WERI-Rb-1 (cell line): ENCODE measurements at regions not wholly inside any gene's neighbourhood (a gene's known extent, or its start where the extent isn't known, plus 50 kb on each side); places are given as distances from the start of the nearest gene placed in this dataset.

ENCODE experiments used
- DNase-seq: peaks from one replicate; pipeline ENCODE4 v3.0.0-alpha.2; 2020
- H3K27ac ChIP-seq: fragments of 250-450 bp; sonication (Bioruptor Pico); 2 replicates; pipeline ENCODE4 v1.5.1; 2020; ENCODE audit warnings: mild to moderate bottlenecking, moderate library complexity
- H3K27me3 ChIP-seq: fragments of 250-450 bp; sonication (Bioruptor Pico); 2 replicates; pipeline ENCODE4 v1.5.1; 2021; ENCODE audit warnings: mild to moderate bottlenecking, low read depth, moderate library complexity; ENCODE audit not compliant: insufficient read depth, severe bottlenecking
- H3K36me3 ChIP-seq: fragments of 250-450 bp; sonication (Bioruptor Pico); 2 replicates; pipeline ENCODE4 v1.5.1; 2020; ENCODE audit warnings: mild to moderate bottlenecking, moderate library complexity
- H3K4me3 ChIP-seq: 2 replicates; pipeline ENCODE4 v1.5.1; 2011; ENCODE audit warnings: low read depth, mild to moderate bottlenecking, control low read depth, low read length
- H3K9me3 ChIP-seq: fragments of 250-450 bp; sonication (Bioruptor Pico); 2 replicates; pipeline ENCODE4 v1.5.1; 2021; ENCODE audit warnings: mild to moderate bottlenecking, moderate library complexity; ENCODE audit not compliant: severe bottlenecking
- CTCF ChIP-seq: IDR thresholded peaks from 2 replicates; pipeline ENCODE4 v1.5.1; 2011; ENCODE audit warnings: low read depth, mild to moderate bottlenecking, control low read depth, inconsistent platforms, low read length

GRCh38 chrX:15165832-15166231 is 104.1 kb downstream of the ASB9 start:
- peaks cover 41% of the 10 kb centered on the region for H3K27me3 ChIP-seq
- no peaks in the 10 kb centered on the region for H3K36me3 ChIP-seq
- TF ChIP-seq CTCF: no peak
- no peak overlapping the region for H3K27ac ChIP-seq
- H3K9me3 ChIP-seq: no peaks in the 10 kb centered on the region
- H3K4me3 ChIP-seq: no peak overlapping the region
- DNase-seq: no peak

- H3K27me3 ChIP-seq: peaks cover 41% of the 10 kb centered on the region
- H3K27ac ChIP-seq: no peak overlapping the region
- no peak overlapping the region for H3K4me3 ChIP-seq
- H3K9me3 ChIP-seq: no peaks in the 10 kb centered on the region
- no peak for DNase-seq
- TF ChIP-seq CTCF: no peak
- no peaks in the 10 kb centered on the region for H3K36me3 ChIP-seq
Observed at GRCh38 chrX:15163131-15163530, 106.8 kb downstream of the ASB9 start.

GRCh38 chrX:15160558-15161095 is 109.3 kb downstream of the ASB9 start:
- H3K27me3 ChIP-seq: peaks cover 58% of the 10 kb centered on the region
- no peak for TF ChIP-seq CTCF
- no peaks in the 10 kb centered on the region for H3K9me3 ChIP-seq
- no peak overlapping the region for H3K4me3 ChIP-seq
- H3K36me3 ChIP-seq: no peaks in the 10 kb centered on the region
- no peak overlapping the region for H3K27ac ChIP-seq
- no peak for DNase-seq

GRCh38 chrX:15158736-15159406 is 111.0 kb downstream of the ASB9 start:
- H3K27ac ChIP-seq: no peak overlapping the region
- no peak for DNase-seq
- H3K4me3 ChIP-seq: no peak overlapping the region
- TF ChIP-seq CTCF: no peak
- peaks cover 53% of the 10 kb centered on the region for H3K27me3 ChIP-seq
- H3K9me3 ChIP-seq: no peaks in the 10 kb centered on the region
- H3K36me3 ChIP-seq: no peaks in the 10 kb centered on the region

GRCh38 chrX:15158350-15158735 is 111.5 kb downstream of the ASB9 start:
- Histone ChIP-seq H3K4me3 (no peak overlapping the region), H3K36me3 (no peaks in the 10 kb centered on the region), H3K27ac (no peak overlapping the region), H3K27me3 (peaks cover 56% of the 10 kb centered on the region), H3K9me3 (no peaks in the 10 kb centered on the region)
- no peak for DNase-seq
- no peak for TF ChIP-seq CTCF

GRCh38 chrX:15157624-15158023 is 112.3 kb downstream of the ASB9 start:
- H3K36me3 ChIP-seq: no peaks in the 10 kb centered on the region
- no peak for DNase-seq
- peaks cover 58% of the 10 kb centered on the region for H3K27me3 ChIP-seq
- H3K4me3 ChIP-seq: no peak overlapping the region
- TF ChIP-seq CTCF: no peak
- no peak overlapping the region for H3K27ac ChIP-seq
- H3K9me3 ChIP-seq: no peaks in the 10 kb centered on the region
